IMR-90 (cell line): ENCODE measurements at regions not wholly inside any gene's neighbourhood (a gene's known extent, or its start where the extent isn't known, plus 50 kb on each side); places are given as distances from the start of the nearest gene placed in this dataset.

Source experiments
- ATAC-seq: fragments of 200-7000 bp; cut with Tn5 transposase; 2 replicates; pipeline ENCODE4 v1.9.1; 2020; ENCODE audit warnings: low read depth, mild to moderate bottlenecking, moderate library complexity
- BruUV-seq: library from RNA; stranded (reverse); fragments of 400-500 nt; replicated peaks from 2 replicates; lab custom pipeline; 2021; lab: Mats Ljungman, UMichigan
- CTCF ChIA-PET: fragments of 300-600 bp; formaldehyde crosslinking; extraction: SDS; loops from one replicate; lab custom pipeline; 2021; ENCODE audit warnings: antibody characterized with exemption; lab: Yijun Ruan, JAX
- POLR2A ChIA-PET: fragments of 300-600 bp; sonication (Branson Sonifier 250); formaldehyde crosslinking; loops from one replicate; lab custom pipeline; 2022; ENCODE audit warnings: antibody characterized with exemption; ENCODE audit not compliant: unreplicated experiment; lab: Charles Lee
- DNase-seq: peaks from one replicate; pipeline ENCODE4 v3.0.0; 2013
- H2AFZ ChIP-seq: replicated peaks from 2 replicates; pipeline ENCODE3; 2013; ENCODE audit warnings: low read length, mild to moderate bottlenecking; ENCODE audit not compliant: poor library complexity
- H2AK5ac ChIP-seq: 2 replicates; pipeline ENCODE4 v1.6.1; 2013; ENCODE audit warnings: low read depth, low read length, inconsistent platforms
- H2AK9ac ChIP-seq: replicated peaks from 2 replicates; pipeline ENCODE3; 2013; ENCODE audit warnings: mild to moderate bottlenecking, low read depth, low read length, moderate library complexity; ENCODE audit not compliant: poor library complexity
- H2BK120ac ChIP-seq: 2 replicates; pipeline ENCODE4 v1.6.1; 2013; ENCODE audit warnings: low read depth, low read length, inconsistent platforms
- H2BK15ac ChIP-seq: 3 replicates; pipeline ENCODE4 v1.6.1; 2013; ENCODE audit warnings: low read depth, low read length, inconsistent platforms
- H2BK20ac ChIP-seq: 2 replicates; pipeline ENCODE4 v1.6.1; 2013; ENCODE audit warnings: low read depth, mild to moderate bottlenecking, inconsistent platforms, low read length, moderate library complexity
- H2BK5ac ChIP-seq: 2 replicates; pipeline ENCODE4 v1.6.1; 2013; ENCODE audit warnings: mild to moderate bottlenecking, low read depth, low read length, inconsistent platforms; ENCODE audit not compliant: poor library complexity, severe bottlenecking
- H3K14ac ChIP-seq: replicated peaks from 2 replicates; pipeline ENCODE4 v1.6.1; 2013; ENCODE audit warnings: low read depth, low read length, inconsistent platforms
- H3K18ac ChIP-seq: 2 replicates; pipeline ENCODE4 v1.6.1; 2013; ENCODE audit warnings: low read depth, low read length, control low read depth
- H3K23ac ChIP-seq: 2 replicates; pipeline ENCODE4 v1.6.1; 2013; ENCODE audit warnings: low read depth, low read length, inconsistent platforms
- H3K27ac ChIP-seq: 2 replicates; pipeline ENCODE4 v1.5.1; 2013; ENCODE audit warnings: mild to moderate bottlenecking, control low read depth, low read length; ENCODE audit not compliant: insufficient read depth
- H3K27me3 ChIP-seq: 2 replicates; pipeline ENCODE4 v1.6.1; 2013; ENCODE audit warnings: low read length; ENCODE audit not compliant: control insufficient read depth, insufficient read depth
- H3K36me3 ChIP-seq: 2 replicates; pipeline ENCODE4 v1.6.1; 2013; ENCODE audit warnings: low read length, mixed read lengths; ENCODE audit not compliant: control insufficient read depth, insufficient read depth
- H3K4ac ChIP-seq: 2 replicates; pipeline ENCODE4 v1.6.1; 2013; ENCODE audit warnings: low read depth, low read length, inconsistent platforms
- H3K4me1 ChIP-seq: 2 replicates; pipeline ENCODE4 v1.6.1; 2013; ENCODE audit warnings: low read length, mixed read lengths; ENCODE audit not compliant: control insufficient read depth, insufficient read depth
- H3K4me2 ChIP-seq: 2 replicates; pipeline ENCODE4 v1.6.1; 2013; ENCODE audit warnings: low read depth, mild to moderate bottlenecking, control low read depth, low read length, moderate library complexity
- H3K4me3 ChIP-seq: 2 replicates; pipeline ENCODE4 v1.5.1; 2013; ENCODE audit warnings: low read depth, mild to moderate bottlenecking, control low read depth, low read length, moderate library complexity; ENCODE audit not compliant: insufficient read depth
- H3K56ac ChIP-seq: 2 replicates; pipeline ENCODE4 v1.6.1; 2013; ENCODE audit warnings: low read length, inconsistent platforms; ENCODE audit not compliant: insufficient read depth; ENCODE audit errors: extremely low read depth
- H3K79me1 ChIP-seq, 2 experiments: 2 replicates each; pipeline ENCODE4 v1.6.1; 2013; ENCODE audit warnings: low read length in 2 of 2, inconsistent platforms in 1 of 2, low read depth in 1 of 2
- H3K9ac ChIP-seq: 2 replicates; pipeline ENCODE4 v1.6.1; 2013; ENCODE audit warnings: low read depth, low read length, control low read depth
- H3K9me1 ChIP-seq: 2 replicates; pipeline ENCODE4 v1.6.1; 2013; ENCODE audit warnings: low read length, inconsistent platforms; ENCODE audit not compliant: insufficient read depth
- H3K9me3 ChIP-seq: 2 replicates; pipeline ENCODE4 v1.6.1; 2013; ENCODE audit warnings: low read length; ENCODE audit not compliant: control insufficient read depth, insufficient read depth
- H4K20me1 ChIP-seq: 2 replicates; pipeline ENCODE4 v1.6.1; 2013; ENCODE audit warnings: low read length, inconsistent platforms; ENCODE audit not compliant: insufficient read depth
- H4K5ac ChIP-seq: 2 replicates; pipeline ENCODE4 v1.6.1; 2013; ENCODE audit warnings: mild to moderate bottlenecking, low read depth, low read length, control low read depth
- H4K8ac ChIP-seq, 2 experiments: 2 replicates each; pipeline ENCODE4 v1.6.1; 2013; ENCODE audit warnings: low read depth in 2 of 2, low read length in 2 of 2, control low read depth in 1 of 2, inconsistent platforms in 1 of 2
- H4K91ac ChIP-seq: 2 replicates; pipeline ENCODE4 v1.6.1; 2013; ENCODE audit warnings: low read depth, low read length, inconsistent platforms; ENCODE audit not compliant: insufficient read depth
- BHLHE40 ChIP-seq: fragments of 150-350 bp; IDR thresholded peaks from 2 replicates; pipeline ENCODE4 v1.6.1; 2016; ENCODE audit warnings: mild to moderate bottlenecking, low read depth, low read length
- CEBPB ChIP-seq: IDR thresholded peaks from 2 replicates; pipeline ENCODE4 v1.6.1; 2012; ENCODE audit warnings: low read depth, low read length, improper control_type of control experiment
- CHD1 ChIP-seq: IDR thresholded peaks from 2 replicates; pipeline ENCODE4 v1.6.1; 2012; ENCODE audit warnings: low read depth, low read length, improper control_type of control experiment
- ELK1 ChIP-seq: fragments of 150-350 bp; IDR thresholded peaks from 2 replicates; pipeline ENCODE4 v1.6.1; 2016; ENCODE audit warnings: low read depth, mild to moderate bottlenecking, low read length, moderate library complexity, borderline replicate concordance
- FOS ChIP-seq: fragments of 150-350 bp; IDR thresholded peaks from 2 replicates; pipeline ENCODE4 v1.6.1; 2016; ENCODE audit warnings: low read depth, low read length
- MAFK ChIP-seq: IDR thresholded peaks from 2 replicates; pipeline ENCODE4 v1.6.1; 2012; ENCODE audit warnings: low read depth, low read length, improper control_type of control experiment
- MAZ ChIP-seq: IDR thresholded peaks from 2 replicates; pipeline ENCODE4 v1.6.1; 2012; ENCODE audit warnings: low read depth, mild to moderate bottlenecking, low read length, improper control_type of control experiment, moderate library complexity, borderline replicate concordance
- MXI1 ChIP-seq: IDR thresholded peaks from 2 replicates; pipeline ENCODE4 v1.6.1; 2012; ENCODE audit warnings: low read depth, mild to moderate bottlenecking, low read length, moderate library complexity, borderline replicate concordance
- NFE2L2 ChIP-seq: fragments of 150-350 bp; IDR thresholded peaks from 2 replicates; pipeline ENCODE4 v1.6.1; 2016; ENCODE audit warnings: low read depth, mild to moderate bottlenecking, low read length
- POLR2A ChIP-seq: IDR thresholded peaks from 2 replicates; pipeline ENCODE4 v1.6.1; 2012; ENCODE audit warnings: mild to moderate bottlenecking, low read depth, low read length
- RAD21 ChIP-seq: IDR thresholded peaks from 2 replicates; pipeline ENCODE4 v1.6.1; 2012; ENCODE audit warnings: low read length, improper control_type of control experiment
- RCOR1 ChIP-seq: IDR thresholded peaks from 2 replicates; pipeline ENCODE4 v1.6.1; 2012; ENCODE audit warnings: mild to moderate bottlenecking, low read length, improper control_type of control experiment; ENCODE audit not compliant: insufficient replicate concordance
- RFX5 ChIP-seq: IDR thresholded peaks from 2 replicates; pipeline ENCODE4 v1.8.0; 2012; ENCODE audit warnings: low read depth, mild to moderate bottlenecking, low read length, moderate library complexity
- SMC3 ChIP-seq: fragments of 150-350 bp; IDR thresholded peaks from 2 replicates; pipeline ENCODE4 v1.6.1; 2016; ENCODE audit warnings: low read depth, mild to moderate bottlenecking, antibody characterized with exemption, low read length, moderate library complexity
- WGBS, 2 experiments: methylation state at CpG; one replicate each; pipeline versions ENCODE4 v1.1.5 to v1.1.7; 2013; ENCODE audit warnings: missing lambda C conversion rate in 2 of 2; ENCODE audit not compliant: insufficient read length in 1 of 2; ENCODE audit errors: extremely low coverage in 2 of 2; 5-methylcytosine and 5-hydroxymethylcytosine counted together
- dilution Hi-C: fragments of 300-500 bp; cut with HindIII; formaldehyde crosslinking; loops from one replicate; pipeline ENCODE4 v1.14.3; 2018; ENCODE audit warnings: low sequenced_read_pairs; ENCODE audit not compliant: unreplicated experiment
- in situ Hi-C: fragments of 300-500 bp; cut with MboI; formaldehyde crosslinking; loops from 3 replicates; pipeline ENCODE4 v1.14.3; 2019; ENCODE audit warnings: low sequenced_read_pairs, inconsistent platforms, mixed read lengths
- intact Hi-C: fragments of 100-400 bp; cut with micrococcal nuclease; formaldehyde crosslinking; loops from 2 replicates; pipeline ENCODE4 v1.10.0; 2022
- TF ChIP-seq, protein P1 (sequence below): conservative IDR thresholded peaks from 2 replicates; pipeline ENCODE4 v1.5.1; 2012; ENCODE audit warnings: mild to moderate bottlenecking, low read depth, low read length, improper control_type of control experiment
- TF ChIP-seq, protein P2 (sequence below): fragments of 150-350 bp; IDR thresholded peaks from 2 replicates; pipeline ENCODE4 v1.6.1; 2017; ENCODE audit warnings: mild to moderate bottlenecking, antibody characterized with exemption, low read length, low read depth

DNA sequence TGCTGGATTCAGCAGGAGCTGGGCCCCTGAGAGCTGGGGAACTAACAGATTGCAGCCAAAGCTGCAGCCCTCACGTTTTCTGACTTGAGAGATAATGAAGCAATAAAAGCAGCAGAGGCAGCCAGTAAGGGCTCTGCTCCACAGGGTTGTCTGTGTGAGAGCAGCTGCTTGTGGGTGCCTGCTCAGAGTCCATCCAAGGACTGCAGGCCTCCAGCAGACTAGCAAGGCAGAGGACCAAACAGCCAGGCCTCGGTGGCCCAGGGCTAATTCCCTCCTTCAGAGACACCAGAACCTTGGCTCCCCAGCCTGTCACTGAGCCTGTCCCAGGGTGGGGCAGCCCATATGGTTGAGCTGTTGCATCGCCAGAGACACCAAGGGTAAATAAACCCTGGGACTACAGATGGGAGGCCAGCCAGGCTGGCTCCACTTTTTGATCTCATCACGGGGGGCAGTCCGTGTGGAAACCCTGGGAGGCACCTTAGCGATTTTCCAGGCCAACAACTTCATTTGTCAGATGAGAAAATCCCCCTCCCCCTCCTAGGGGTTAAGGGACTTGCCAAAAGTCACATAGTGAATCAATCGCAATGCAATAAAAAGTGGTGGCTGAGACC lies 229.2 kb downstream of the WDR11 start:
- Histone ChIP-seq H2BK5ac (no peak overlapping the region), H3K9me1 (no peaks in the 10 kb centered on the region), H3K4ac (no peak overlapping the region), H4K20me1 (no peaks in the 10 kb centered on the region), H3K27ac (no peak overlapping the region), H3K79me1 (no peaks in the 10 kb centered on the region), H3K9ac (no peak overlapping the region), H3K4me3 (no peak overlapping the region), H3K23ac (no peak overlapping the region), H3K4me1 (no peaks in the 10 kb centered on the region), H2BK20ac (no peak overlapping the region), H2BK120ac (no peak overlapping the region), H2AK9ac (no peak overlapping the region), H3K9me3 (peaks cover 45% of the 10 kb centered on the region), H3K36me3 (no peaks in the 10 kb centered on the region), H2AK5ac (no peak overlapping the region), H3K27me3 (no peaks in the 10 kb centered on the region), H2BK15ac (no peak overlapping the region), H2AFZ (no peak overlapping the region), H3K4me2 (no peak overlapping the region), H3K56ac (no peak overlapping the region), H4K8ac (no peak overlapping the region), H3K14ac (no peak overlapping the region), H3K18ac (no peak overlapping the region), H4K5ac (no peak overlapping the region), H4K91ac (no peak overlapping the region)
- no peak for TF ChIP-seq RAD21
- TF ChIP-seq NFE2L2 = no peak
- no peak for TF ChIP-seq MAFK
- no peak for TF ChIP-seq RFX5
- TF ChIP-seq SMC3 = no peak
- TF ChIP-seq, protein P1, sequence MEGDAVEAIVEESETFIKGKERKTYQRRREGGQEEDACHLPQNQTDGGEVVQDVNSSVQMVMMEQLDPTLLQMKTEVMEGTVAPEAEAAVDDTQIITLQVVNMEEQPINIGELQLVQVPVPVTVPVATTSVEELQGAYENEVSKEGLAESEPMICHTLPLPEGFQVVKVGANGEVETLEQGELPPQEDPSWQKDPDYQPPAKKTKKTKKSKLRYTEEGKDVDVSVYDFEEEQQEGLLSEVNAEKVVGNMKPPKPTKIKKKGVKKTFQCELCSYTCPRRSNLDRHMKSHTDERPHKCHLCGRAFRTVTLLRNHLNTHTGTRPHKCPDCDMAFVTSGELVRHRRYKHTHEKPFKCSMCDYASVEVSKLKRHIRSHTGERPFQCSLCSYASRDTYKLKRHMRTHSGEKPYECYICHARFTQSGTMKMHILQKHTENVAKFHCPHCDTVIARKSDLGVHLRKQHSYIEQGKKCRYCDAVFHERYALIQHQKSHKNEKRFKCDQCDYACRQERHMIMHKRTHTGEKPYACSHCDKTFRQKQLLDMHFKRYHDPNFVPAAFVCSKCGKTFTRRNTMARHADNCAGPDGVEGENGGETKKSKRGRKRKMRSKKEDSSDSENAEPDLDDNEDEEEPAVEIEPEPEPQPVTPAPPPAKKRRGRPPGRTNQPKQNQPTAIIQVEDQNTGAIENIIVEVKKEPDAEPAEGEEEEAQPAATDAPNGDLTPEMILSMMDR = no peak
- TF ChIP-seq CEBPB = no peak
- TF ChIP-seq ELK1 = no peak
- no peak for TF ChIP-seq MAZ
- TF ChIP-seq, protein P2, sequence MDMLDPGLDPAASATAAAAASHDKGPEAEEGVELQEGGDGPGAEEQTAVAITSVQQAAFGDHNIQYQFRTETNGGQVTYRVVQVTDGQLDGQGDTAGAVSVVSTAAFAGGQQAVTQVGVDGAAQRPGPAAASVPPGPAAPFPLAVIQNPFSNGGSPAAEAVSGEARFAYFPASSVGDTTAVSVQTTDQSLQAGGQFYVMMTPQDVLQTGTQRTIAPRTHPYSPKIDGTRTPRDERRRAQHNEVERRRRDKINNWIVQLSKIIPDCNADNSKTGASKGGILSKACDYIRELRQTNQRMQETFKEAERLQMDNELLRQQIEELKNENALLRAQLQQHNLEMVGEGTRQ = no peak
- no peak for TF ChIP-seq RCOR1
- no peak for TF ChIP-seq BHLHE40
- no peak for TF ChIP-seq POLR2A
- no peak for TF ChIP-seq MXI1
- no peak for TF ChIP-seq CHD1
- TF ChIP-seq FOS = no peak
- in situ Hi-C loops = no loop called here
- no peak for DNase-seq
- BruUV-seq = no TSS peak
- CTCF ChIA-PET = no interaction called here
- intact Hi-C loops = no loop called here
- no peak for ATAC-seq
- 23% methylated on average over 2 of the region's 7 CpGs; no CpG with 5 or more reads in 1 of the 2 experiments for WGBS, 2 experiments
- dilution Hi-C loops = no loop called here
- POLR2A ChIA-PET = no interaction called here
